ENCODE measurements at regions not wholly inside any gene's neighbourhood (a gene's known extent, or its start where the extent isn't known, plus 50 kb on each side); places are given as distances from the start of the nearest gene placed in this dataset.

DNA sequence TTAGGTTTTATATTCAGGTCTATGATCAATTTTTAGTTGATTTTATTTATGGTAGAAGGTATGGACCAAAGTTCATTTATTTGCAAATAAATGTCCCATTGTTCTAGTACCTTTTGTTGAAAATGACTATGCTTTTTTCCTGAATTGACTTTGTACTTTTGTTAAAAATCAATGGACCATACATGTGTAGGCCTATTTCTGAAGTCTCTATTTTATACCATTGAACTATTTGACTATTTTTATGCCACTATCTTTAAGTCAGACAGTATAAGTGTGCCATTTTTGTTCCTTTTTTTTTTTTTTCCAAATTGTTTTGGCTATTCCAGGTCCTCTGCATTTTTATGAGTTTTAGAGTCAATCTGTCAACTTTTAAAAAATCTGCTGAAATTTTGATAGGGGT is 73.6 kb upstream of the UGP2 start:
- no peak for TF ChIP-seq RFX5 (IDR thresholded peaks at IDR 0.05; ENCODE audit: low read length)
- TF ChIP-seq FOSL2 (IDR thresholded peaks at IDR 0.05; ENCODE audit: borderline replicate concordance, low read depth) = no peak
- TF ChIP-seq GABPA (IDR thresholded peaks at IDR 0.05; ENCODE audit: low read depth) = no peak
- TF ChIP-seq, protein P1, sequence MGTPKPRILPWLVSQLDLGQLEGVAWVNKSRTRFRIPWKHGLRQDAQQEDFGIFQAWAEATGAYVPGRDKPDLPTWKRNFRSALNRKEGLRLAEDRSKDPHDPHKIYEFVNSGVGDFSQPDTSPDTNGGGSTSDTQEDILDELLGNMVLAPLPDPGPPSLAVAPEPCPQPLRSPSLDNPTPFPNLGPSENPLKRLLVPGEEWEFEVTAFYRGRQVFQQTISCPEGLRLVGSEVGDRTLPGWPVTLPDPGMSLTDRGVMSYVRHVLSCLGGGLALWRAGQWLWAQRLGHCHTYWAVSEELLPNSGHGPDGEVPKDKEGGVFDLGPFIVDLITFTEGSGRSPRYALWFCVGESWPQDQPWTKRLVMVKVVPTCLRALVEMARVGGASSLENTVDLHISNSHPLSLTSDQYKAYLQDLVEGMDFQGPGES (IDR thresholded peaks at IDR 0.05; ENCODE audit: low read depth, low read length) = no peak
- TF ChIP-seq, protein P2, sequence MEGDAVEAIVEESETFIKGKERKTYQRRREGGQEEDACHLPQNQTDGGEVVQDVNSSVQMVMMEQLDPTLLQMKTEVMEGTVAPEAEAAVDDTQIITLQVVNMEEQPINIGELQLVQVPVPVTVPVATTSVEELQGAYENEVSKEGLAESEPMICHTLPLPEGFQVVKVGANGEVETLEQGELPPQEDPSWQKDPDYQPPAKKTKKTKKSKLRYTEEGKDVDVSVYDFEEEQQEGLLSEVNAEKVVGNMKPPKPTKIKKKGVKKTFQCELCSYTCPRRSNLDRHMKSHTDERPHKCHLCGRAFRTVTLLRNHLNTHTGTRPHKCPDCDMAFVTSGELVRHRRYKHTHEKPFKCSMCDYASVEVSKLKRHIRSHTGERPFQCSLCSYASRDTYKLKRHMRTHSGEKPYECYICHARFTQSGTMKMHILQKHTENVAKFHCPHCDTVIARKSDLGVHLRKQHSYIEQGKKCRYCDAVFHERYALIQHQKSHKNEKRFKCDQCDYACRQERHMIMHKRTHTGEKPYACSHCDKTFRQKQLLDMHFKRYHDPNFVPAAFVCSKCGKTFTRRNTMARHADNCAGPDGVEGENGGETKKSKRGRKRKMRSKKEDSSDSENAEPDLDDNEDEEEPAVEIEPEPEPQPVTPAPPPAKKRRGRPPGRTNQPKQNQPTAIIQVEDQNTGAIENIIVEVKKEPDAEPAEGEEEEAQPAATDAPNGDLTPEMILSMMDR (IDR thresholded peaks at IDR 0.05) = no peak
- TF ChIP-seq EP300 (IDR thresholded peaks at IDR 0.05; ENCODE audit: borderline replicate concordance in 1 of 2, low read depth in 1 of 2, low read length in 1 of 2) = no peak
- no peak for TF ChIP-seq TCF12 (IDR thresholded peaks at IDR 0.05)
- TF ChIP-seq EZH2phosphoT487 (IDR thresholded peaks at IDR 0.05; ENCODE audit: borderline replicate concordance, low read depth) = no peak
- no peak for TF ChIP-seq MEF2A (IDR thresholded peaks at IDR 0.05; ENCODE audit: borderline replicate concordance, low read depth)
- no peak for TF ChIP-seq POLR2AphosphoS5 (IDR thresholded peaks at IDR 0.05; ENCODE audit: low read depth, low read length)
- no peak for TF ChIP-seq YY1 (IDR thresholded peaks at IDR 0.05; ENCODE audit: low read depth)
- TF ChIP-seq FOXJ3 (CRISPR knock-in tag; IDR thresholded peaks at IDR 0.05) = no peak
- ChIA-PET POLR2A (no interaction called here), CTCF (no interaction called here)

DNA sequence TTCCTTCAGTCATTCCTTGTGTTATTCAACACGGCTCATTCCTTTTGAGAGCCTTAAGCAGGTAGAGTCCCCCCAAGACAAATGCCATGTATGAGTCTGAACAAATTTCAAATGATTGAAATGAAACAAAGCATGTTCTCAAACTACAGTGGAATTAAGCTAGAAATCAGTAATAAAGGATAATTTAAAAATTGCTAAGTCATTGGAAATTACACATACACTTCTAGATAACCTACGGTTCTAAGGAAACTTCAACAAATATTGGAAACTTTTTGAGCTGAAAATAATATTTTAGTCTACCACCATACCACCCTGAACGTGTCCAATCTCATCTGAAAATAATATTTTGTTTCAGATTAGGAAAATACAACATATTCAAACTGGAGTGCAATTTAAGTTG is 71.8 kb upstream of the UGP2 start:
- H3K4me2 ChIP-seq = no peak overlapping the region
- H3K4me1 ChIP-seq (ENCODE audit: control insufficient read depth in 1 of 2, insufficient read depth in 2 of 2, low read depth in 1 of 2, low read length in 1 of 2) = no peaks in the 10 kb centered on the region
- DNase-seq = no peak
- H3K27me3 ChIP-seq (ENCODE audit: insufficient read depth) = no peaks in the 10 kb centered on the region
- H2AFZ ChIP-seq (ENCODE audit: low read depth) = no peak overlapping the region
- POLR2A ChIA-PET = no interaction called here
- CTCF ChIA-PET = no interaction called here
- WGBS (ENCODE audit: low lambda C conversion rate) = 73% methylated on average over 3 of the region's 3 CpGs
- H4K20me1 ChIP-seq (ENCODE audit: insufficient read depth) = no peaks in the 10 kb centered on the region
- no peaks in the 10 kb centered on the region for H3F3A ChIP-seq (replicated peaks; ENCODE audit: insufficient read depth)
- no peak overlapping the region for H3K27ac ChIP-seq (ENCODE audit: low read depth in 2 of 2, low read length in 1 of 2)
- H3K9ac ChIP-seq = no peak overlapping the region
- H3K9me2 ChIP-seq = no peaks in the 10 kb centered on the region
- 0 out of 2 replicates have a peak, but pooled peaks cover 5% of the 10 kb centered on the region for H3K9me3 ChIP-seq
- no peak overlapping the region for H3K4me3 ChIP-seq (ENCODE audit: low read depth in 2 of 2, low read length in 1 of 2)
- H3K79me2 ChIP-seq (ENCODE audit: insufficient read depth) = no peaks in the 10 kb centered on the region
- H3K36me3 ChIP-seq (replicated peaks in 1 of 2; ENCODE audit: control insufficient read depth in 1 of 2, insufficient read depth in 2 of 2, low read length in 1 of 2) = no peaks in the 10 kb centered on the region
- no peak for TF ChIP-seq NFIC (IDR thresholded peaks at IDR 0.05; ENCODE audit: borderline replicate concordance)
- TF ChIP-seq SMC3 (IDR thresholded peaks at IDR 0.05; ENCODE audit: low read depth, low read length) = no peak
- TF ChIP-seq EP300 (IDR thresholded peaks at IDR 0.05; ENCODE audit: borderline replicate concordance in 1 of 2, low read depth in 1 of 2, low read length in 1 of 2) = no peak
- no peak for TF ChIP-seq TEAD4 (IDR thresholded peaks at IDR 0.05; ENCODE audit: borderline replicate concordance, insufficient read depth)
- no peak for TF ChIP-seq RAD21 (IDR thresholded peaks at IDR 0.05; ENCODE audit: low read length)
- no peak for TF ChIP-seq RXRA (IDR thresholded peaks at IDR 0.05; ENCODE audit: borderline replicate concordance, low read depth)
- TF ChIP-seq, protein P3, sequence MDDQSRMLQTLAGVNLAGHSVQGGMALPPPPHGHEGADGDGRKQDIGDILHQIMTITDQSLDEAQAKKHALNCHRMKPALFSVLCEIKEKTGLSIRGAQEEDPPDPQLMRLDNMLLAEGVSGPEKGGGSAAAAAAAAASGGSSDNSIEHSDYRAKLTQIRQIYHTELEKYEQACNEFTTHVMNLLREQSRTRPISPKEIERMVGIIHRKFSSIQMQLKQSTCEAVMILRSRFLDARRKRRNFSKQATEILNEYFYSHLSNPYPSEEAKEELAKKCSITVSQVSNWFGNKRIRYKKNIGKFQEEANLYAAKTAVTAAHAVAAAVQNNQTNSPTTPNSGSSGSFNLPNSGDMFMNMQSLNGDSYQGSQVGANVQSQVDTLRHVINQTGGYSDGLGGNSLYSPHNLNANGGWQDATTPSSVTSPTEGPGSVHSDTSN (IDR thresholded peaks at IDR 0.05) = no peak
- TF ChIP-seq NRF1 (IDR thresholded peaks at IDR 0.05; ENCODE audit: low read depth, low read length) = no peak
- TF ChIP-seq, protein P1 (IDR thresholded peaks at IDR 0.05; ENCODE audit: low read depth, low read length) = no peak
- TF ChIP-seq, protein P4, sequence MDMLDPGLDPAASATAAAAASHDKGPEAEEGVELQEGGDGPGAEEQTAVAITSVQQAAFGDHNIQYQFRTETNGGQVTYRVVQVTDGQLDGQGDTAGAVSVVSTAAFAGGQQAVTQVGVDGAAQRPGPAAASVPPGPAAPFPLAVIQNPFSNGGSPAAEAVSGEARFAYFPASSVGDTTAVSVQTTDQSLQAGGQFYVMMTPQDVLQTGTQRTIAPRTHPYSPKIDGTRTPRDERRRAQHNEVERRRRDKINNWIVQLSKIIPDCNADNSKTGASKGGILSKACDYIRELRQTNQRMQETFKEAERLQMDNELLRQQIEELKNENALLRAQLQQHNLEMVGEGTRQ (IDR thresholded peaks at IDR 0.05; ENCODE audit: borderline replicate concordance, low read depth, low read length) = no peak
- TF ChIP-seq, protein P5, sequence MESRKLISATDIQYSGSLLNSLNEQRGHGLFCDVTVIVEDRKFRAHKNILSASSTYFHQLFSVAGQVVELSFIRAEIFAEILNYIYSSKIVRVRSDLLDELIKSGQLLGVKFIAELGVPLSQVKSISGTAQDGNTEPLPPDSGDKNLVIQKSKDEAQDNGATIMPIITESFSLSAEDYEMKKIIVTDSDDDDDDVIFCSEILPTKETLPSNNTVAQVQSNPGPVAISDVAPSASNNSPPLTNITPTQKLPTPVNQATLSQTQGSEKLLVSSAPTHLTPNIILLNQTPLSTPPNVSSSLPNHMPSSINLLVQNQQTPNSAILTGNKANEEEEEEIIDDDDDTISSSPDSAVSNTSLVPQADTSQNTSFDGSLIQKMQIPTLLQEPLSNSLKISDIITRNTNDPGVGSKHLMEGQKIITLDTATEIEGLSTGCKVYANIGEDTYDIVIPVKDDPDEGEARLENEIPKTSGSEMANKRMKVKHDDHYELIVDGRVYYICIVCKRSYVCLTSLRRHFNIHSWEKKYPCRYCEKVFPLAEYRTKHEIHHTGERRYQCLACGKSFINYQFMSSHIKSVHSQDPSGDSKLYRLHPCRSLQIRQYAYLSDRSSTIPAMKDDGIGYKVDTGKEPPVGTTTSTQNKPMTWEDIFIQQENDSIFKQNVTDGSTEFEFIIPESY (IDR thresholded peaks at IDR 0.05; ENCODE audit: borderline replicate concordance, low read depth) = no peak

More for the DNA sequence above, 73.6 kb upstream of the UGP2 start:
- no peaks in the 10 kb centered on the region for H3K9me2 ChIP-seq
- no peak overlapping the region for H3K4me2 ChIP-seq
- H3K27me3 ChIP-seq (ENCODE audit: insufficient read depth) = no peaks in the 10 kb centered on the region
- H3F3A ChIP-seq (replicated peaks; ENCODE audit: insufficient read depth) = peaks cover 10% of the 10 kb centered on the region
- H3K9ac ChIP-seq = no peak overlapping the region
- H3K4me1 ChIP-seq (ENCODE audit: control insufficient read depth in 1 of 2, insufficient read depth in 2 of 2, low read depth in 1 of 2, low read length in 1 of 2) = peaks cover 0 to 6% of the 10 kb centered on the region in 2 experiments; a peak in 2 of 4 replicates
- no peak overlapping the region for H3K4me3 ChIP-seq (ENCODE audit: low read depth in 2 of 2, low read length in 1 of 2)
- no peaks in the 10 kb centered on the region for H4K20me1 ChIP-seq (ENCODE audit: insufficient read depth)
- 0 out of 2 replicates have a peak, but pooled peaks cover 5% of the 10 kb centered on the region for H3K9me3 ChIP-seq
- H3K27ac ChIP-seq (ENCODE audit: low read depth in 2 of 2, low read length in 1 of 2) = no peak overlapping the region
- no peak for DNase-seq
- no peaks in the 10 kb centered on the region for H3K36me3 ChIP-seq (replicated peaks in 1 of 2; ENCODE audit: control insufficient read depth in 1 of 2, insufficient read depth in 2 of 2, low read length in 1 of 2)
- H2AFZ ChIP-seq (ENCODE audit: low read depth) = no peak overlapping the region
- H3K79me2 ChIP-seq (ENCODE audit: insufficient read depth) = no peaks in the 10 kb centered on the region

All from SK-N-SH (cell line).